CD14-positive monocyte (primary cell): ENCODE measurements at regions not wholly inside any gene's neighbourhood (a gene's known extent, or its start where the extent isn't known, plus 50 kb on each side); places are given as distances from the start of the nearest gene placed in this dataset.

Source experiments
- DNase-seq, 3 donors: peaks; one replicate each; pipeline ENCODE4 v3.0.0-alpha.2; 2011 to 2022
- H2AFZ ChIP-seq: 2 replicates; pipeline ENCODE4 v1.6.0; 2012; ENCODE audit warnings: mild to moderate bottlenecking, low read depth, low read length, inconsistent platforms; ENCODE audit not compliant: insufficient read depth, poor library complexity, severe bottlenecking
- H3K27ac ChIP-seq, 2 donors: 1 replicate in 1 of 2; 2 replicates in 1 of 2; pipeline ENCODE4 v1.5.1; 2012 to 2013; ENCODE audit warnings: low read length in 2 of 2, control low read depth in 1 of 2, inconsistent platforms in 1 of 2, low read depth in 1 of 2, mild to moderate bottlenecking in 1 of 2
- H3K27me3 ChIP-seq, 2 donors: one replicate each; pipeline versions ENCODE4 v1.6.0 to v1.6.1; 2011 to 2013; ENCODE audit warnings: low read length in 2 of 2; ENCODE audit not compliant: control insufficient read depth in 2 of 2, insufficient read depth in 2 of 2
- H3K36me3 ChIP-seq, 2 donors: replicated peaks in 1 of 2; 1 replicate in 1 of 2; 2 replicates in 1 of 2; pipeline versions ENCODE4 v1.5.1 to v1.6.1; 2012 to 2013; ENCODE audit warnings: low read length in 2 of 2, control low read depth in 1 of 2, inconsistent platforms in 1 of 2, mild to moderate bottlenecking in 1 of 2; ENCODE audit not compliant: insufficient read depth in 2 of 2, control insufficient read depth in 1 of 2
- H3K4me1 ChIP-seq, 2 donors: 1 replicate in 1 of 2; 2 replicates in 1 of 2; pipeline versions ENCODE4 v1.5.1 to v1.6.1; 2012 to 2013; ENCODE audit warnings: low read length in 2 of 2, control low read depth in 1 of 2, inconsistent platforms in 1 of 2, mild to moderate bottlenecking in 1 of 2, moderate library complexity in 1 of 2; ENCODE audit not compliant: insufficient read depth in 2 of 2, control insufficient read depth in 1 of 2
- H3K4me2 ChIP-seq: replicated peaks from 2 replicates; pipeline ENCODE3; 2012; ENCODE audit warnings: low read length, moderate library complexity, mild to moderate bottlenecking; ENCODE audit not compliant: poor library complexity, severe bottlenecking; ENCODE audit errors: extremely low read depth
- H3K4me3 ChIP-seq, 3 experiments: fragments of 200-600 bp in 1 of 3; sonication (generic) in 1 of 3; replicated peaks in 1 of 3; 1 replicate in 2 of 3; 2 replicates in 1 of 3; pipeline ENCODE4 v1.5.1; 2011 to 2013; ENCODE audit warnings: low read length in 3 of 3, mild to moderate bottlenecking in 3 of 3, control low read depth in 2 of 3, low read depth in 2 of 3, inconsistent platforms in 1 of 3, moderate library complexity in 1 of 3
- H3K79me2 ChIP-seq: 2 replicates; pipeline ENCODE4 v1.6.0; 2012; ENCODE audit warnings: mild to moderate bottlenecking, control low read depth, inconsistent platforms, low read length, moderate library complexity; ENCODE audit not compliant: insufficient read depth
- H3K9ac ChIP-seq: 2 replicates; pipeline ENCODE4 v1.6.0; 2017; ENCODE audit warnings: low read length, mild to moderate bottlenecking; ENCODE audit not compliant: insufficient read depth, poor library complexity, severe bottlenecking
- H3K9me3 ChIP-seq, 2 donors: replicated peaks in 1 of 2; 1 replicate in 1 of 2; 2 replicates in 1 of 2; pipeline versions ENCODE4 v1.5.1 to v1.6.1; 2012 to 2013; ENCODE audit warnings: low read length in 2 of 2, control low read depth in 1 of 2; ENCODE audit not compliant: control insufficient read depth in 1 of 2, insufficient read depth in 1 of 2
- H4K20me1 ChIP-seq: 2 replicates; pipeline ENCODE4 v1.6.0; 2012; ENCODE audit warnings: mild to moderate bottlenecking, low read length, control low read depth, moderate library complexity; ENCODE audit not compliant: insufficient read depth
- H3K27ac Mint-ChIP-seq, 7 donors: one replicate each; pipeline ENCODE4 v1.8.0; 2020; ENCODE audit warnings: mild to moderate bottlenecking in 7 of 7, mixed read lengths in 7 of 7, moderate library complexity in 6 of 7, inconsistent platforms in 2 of 7
- H3K27me3 Mint-ChIP-seq, 3 donors: one replicate each; pipeline ENCODE4 v1.8.0; 2021 to 2022; ENCODE audit warnings: low read depth in 3 of 3, mild to moderate bottlenecking in 3 of 3, mixed read lengths in 3 of 3, moderate library complexity in 3 of 3, inconsistent platforms in 1 of 3
- H3K36me3 Mint-ChIP-seq, 2 donors: one replicate each; pipeline ENCODE4 v1.8.0; 2020; ENCODE audit warnings: mixed read lengths in 2 of 2, inconsistent platforms in 1 of 2, mild to moderate bottlenecking in 1 of 2
- H3K4me1 Mint-ChIP-seq: one replicate; pipeline ENCODE4 v1.8.0; 2020; ENCODE audit warnings: mild to moderate bottlenecking, mixed read lengths
- H3K4me3 Mint-ChIP-seq, 2 donors: one replicate each; pipeline ENCODE4 v1.8.0; 2020; ENCODE audit warnings: mild to moderate bottlenecking in 2 of 2, mixed read lengths in 2 of 2, moderate library complexity in 1 of 2
- H3K9me3 Mint-ChIP-seq, 7 donors: one replicate each; pipeline ENCODE4 v1.8.0; 2020 to 2022; ENCODE audit warnings: mixed read lengths in 7 of 7, mild to moderate bottlenecking in 6 of 7, moderate library complexity in 6 of 7, inconsistent platforms in 2 of 7
- CTCF ChIP-seq: fragments of 200-600 bp; IDR thresholded peaks from one replicate; pipeline ENCODE4 v1.8.0; 2022; ENCODE audit warnings: antibody characterized with exemption, mild to moderate bottlenecking
- WGBS: methylation state at CpG from one replicate; pipeline ENCODE4 v1.1.5; 2013; ENCODE audit warnings: missing lambda C conversion rate; ENCODE audit not compliant: insufficient coverage; 5-methylcytosine and 5-hydroxymethylcytosine counted together
- intact Hi-C, 2 donors: fragments of 100-400 bp; cut with micrococcal nuclease; formaldehyde crosslinking; loops; one replicate each; pipeline versions ENCODE4 v1.15.0 to v1.15.1; 2023

- H3K4me3 Mint-ChIP-seq, result no peak overlapping the region
- peaks cover 0 to 3% (median 0%) of the 10 kb centered on the region in 7 donors for H3K9me3 Mint-ChIP-seq
- intact Hi-C loops, result no loop called here
- no peaks in the 10 kb centered on the region for H3K4me1 Mint-ChIP-seq
- Histone ChIP-seq H3K4me2 (no peak overlapping the region), H4K20me1 (no peaks in the 10 kb centered on the region), H3K27me3 (no peaks in the 10 kb centered on the region), H3K4me3 (no peak overlapping the region), H3K27ac (no peak overlapping the region), H3K79me2 (no peaks in the 10 kb centered on the region), H3K9ac (no peak overlapping the region), H2AFZ (no peak overlapping the region), H3K4me1 (no peaks in the 10 kb centered on the region), H3K9me3 (peaks cover 0 to 7% of the 10 kb centered on the region in 2 donors), H3K36me3 (no peaks in the 10 kb centered on the region)
- WGBS, result no CpG with 5 or more reads among the region's 2 CpGs
- H3K36me3 Mint-ChIP-seq, result no peaks in the 10 kb centered on the region
- no peak overlapping the region for H3K27ac Mint-ChIP-seq
- no peak for DNase-seq
- peaks cover 0 to 6% (median 0%) of the 10 kb centered on the region in 3 donors for H3K27me3 Mint-ChIP-seq
- no peak for TF ChIP-seq CTCF
Measured at GRCh38 chrX:83169683-83170082, 338.4 kb upstream of the POU3F4 start.

GRCh38 chrX:83185010-83185409 is 323.1 kb upstream of the POU3F4 start:
- WGBS, result 94% methylated on average over 3 of the region's 6 CpGs
- peaks cover 0 to 20% (median 5%) of the 10 kb centered on the region in 7 donors for H3K9me3 Mint-ChIP-seq

More at GRCh38 chrX:83185010-83185409, 323.1 kb upstream of the POU3F4 start:
- Histone ChIP-seq H4K20me1 (no peaks in the 10 kb centered on the region), H3K27ac (no peak overlapping the region), H3K36me3 (no peaks in the 10 kb centered on the region), H3K27me3 (no peaks in the 10 kb centered on the region), H3K79me2 (no peaks in the 10 kb centered on the region), H3K9ac (no peak overlapping the region), H2AFZ (no peak overlapping the region), H3K4me3 (no peak overlapping the region), H3K4me2 (no peak overlapping the region), H3K4me1 (no peaks in the 10 kb centered on the region), H3K9me3 (peaks cover 5 to 34% of the 10 kb centered on the region in 2 donors)
- no peak for TF ChIP-seq CTCF
- H3K36me3 Mint-ChIP-seq, result no peaks in the 10 kb centered on the region
- no peak overlapping the region for H3K27ac Mint-ChIP-seq
- no peak for DNase-seq
- H3K4me1 Mint-ChIP-seq, result no peaks in the 10 kb centered on the region
- intact Hi-C loops, result no loop called here
- H3K27me3 Mint-ChIP-seq, result no peaks in the 10 kb centered on the region
- no peak overlapping the region for H3K4me3 Mint-ChIP-seq
